ENCODE measurements at regions not wholly inside any gene's neighbourhood (a gene's known extent, or its start where the extent isn't known, plus 50 kb on each side); places are given as distances from the start of the nearest gene placed in this dataset.
A peak's percentile ranks its signal among the peaks of the same experiment; 100 is the strongest.
"Not testable (repeated sequence)": the region's sequence is repeated elsewhere in the genome, so short reads cannot be mapped to it uniquely, and the experiment has no call there.

GRCh38 chr14:88985654-88986053 lies 161.2 kb downstream of the TTC8 start:
- WGBS, 3 donors = 71 to 94% (median 91%) methylated on average over 1 of the region's 1 CpG
- H3K9me3 ChIP-seq = no peaks in the 10 kb centered on the region
- no peak overlapping the region for H3K4me3 ChIP-seq
- H3K4me1 ChIP-seq (ENCODE audit: insufficient read depth) = peaks cover 3% of the 10 kb centered on the region
- H3K27me3 ChIP-seq = no peaks in the 10 kb centered on the region
- no peaks in the 10 kb centered on the region for H3K36me3 ChIP-seq
- no peak overlapping the region for H3K27ac ChIP-seq
- intact Hi-C loops (cut with DNase I) = no loop called here
- no peak for TF ChIP-seq EP300 (IDR thresholded peaks at IDR 0.05)
- no peak for TF ChIP-seq POLR2A (IDR thresholded peaks at IDR 0.05)
- TF ChIP-seq, protein P1, sequence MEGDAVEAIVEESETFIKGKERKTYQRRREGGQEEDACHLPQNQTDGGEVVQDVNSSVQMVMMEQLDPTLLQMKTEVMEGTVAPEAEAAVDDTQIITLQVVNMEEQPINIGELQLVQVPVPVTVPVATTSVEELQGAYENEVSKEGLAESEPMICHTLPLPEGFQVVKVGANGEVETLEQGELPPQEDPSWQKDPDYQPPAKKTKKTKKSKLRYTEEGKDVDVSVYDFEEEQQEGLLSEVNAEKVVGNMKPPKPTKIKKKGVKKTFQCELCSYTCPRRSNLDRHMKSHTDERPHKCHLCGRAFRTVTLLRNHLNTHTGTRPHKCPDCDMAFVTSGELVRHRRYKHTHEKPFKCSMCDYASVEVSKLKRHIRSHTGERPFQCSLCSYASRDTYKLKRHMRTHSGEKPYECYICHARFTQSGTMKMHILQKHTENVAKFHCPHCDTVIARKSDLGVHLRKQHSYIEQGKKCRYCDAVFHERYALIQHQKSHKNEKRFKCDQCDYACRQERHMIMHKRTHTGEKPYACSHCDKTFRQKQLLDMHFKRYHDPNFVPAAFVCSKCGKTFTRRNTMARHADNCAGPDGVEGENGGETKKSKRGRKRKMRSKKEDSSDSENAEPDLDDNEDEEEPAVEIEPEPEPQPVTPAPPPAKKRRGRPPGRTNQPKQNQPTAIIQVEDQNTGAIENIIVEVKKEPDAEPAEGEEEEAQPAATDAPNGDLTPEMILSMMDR (IDR thresholded peaks at IDR 0.05) = no peak
- DNase-seq = no peak

DNA sequence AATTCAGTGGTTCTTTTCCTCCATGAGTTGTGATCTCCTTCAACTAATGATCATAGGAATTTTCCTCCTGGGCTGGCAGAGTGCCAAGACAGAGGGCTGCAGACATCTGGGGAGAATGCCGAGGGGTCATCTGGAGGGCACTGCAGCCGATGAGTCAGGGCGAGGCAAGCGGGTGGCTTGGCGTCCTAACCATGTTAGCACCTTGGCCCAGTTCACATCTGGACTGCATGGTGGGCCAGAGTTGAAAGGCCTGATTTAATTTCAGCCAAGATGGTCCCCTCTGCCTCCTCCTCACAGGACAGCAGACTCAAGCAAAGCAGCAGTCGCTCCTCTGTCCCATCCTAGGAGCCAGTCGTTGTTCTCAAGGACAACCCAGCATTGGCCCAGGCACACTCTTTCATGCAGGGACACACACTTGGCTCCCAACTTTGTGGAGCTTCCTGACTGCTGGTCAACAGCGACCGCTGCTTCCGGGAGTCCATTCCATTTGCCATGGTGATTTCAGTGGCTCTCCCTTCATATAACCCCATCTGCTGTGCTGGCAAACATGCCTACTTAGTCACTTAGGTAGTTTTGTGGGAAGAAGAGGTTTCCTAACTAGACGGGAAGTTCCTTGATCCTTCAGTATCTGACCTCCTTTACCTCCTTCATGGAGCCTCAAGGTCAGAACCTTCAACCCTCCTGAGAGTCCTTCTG lies 161.8 kb downstream of the TTC8 start:
- H3K27ac ChIP-seq = no peak overlapping the region
- TF ChIP-seq, protein P1 (IDR thresholded peaks at IDR 0.05) = no peak
- TF ChIP-seq POLR2A (IDR thresholded peaks at IDR 0.05) = no peak
- TF ChIP-seq EP300 (IDR thresholded peaks at IDR 0.05) = no peak
- no peak overlapping the region for H3K4me3 ChIP-seq
- WGBS, 3 donors = 27 to 53% (median 38%) methylated on average over 11 of the region's 11 CpGs
- peaks cover 3% of the 10 kb centered on the region for H3K4me1 ChIP-seq (ENCODE audit: insufficient read depth)
- DNase-seq = peak; percentile 20 to 45 (median 28)
- H3K27me3 ChIP-seq = no peaks in the 10 kb centered on the region
- no peaks in the 10 kb centered on the region for H3K9me3 ChIP-seq
- H3K36me3 ChIP-seq = no peaks in the 10 kb centered on the region
- intact Hi-C loops (cut with DNase I) = no loop called here

GRCh38 chr14:88986908-88987307 lies 162.5 kb downstream of the TTC8 start:
- H3K9me3 ChIP-seq; H3K27ac ChIP-seq; H3K4me1 ChIP-seq (ENCODE audit: insufficient read depth); H3K4me3 ChIP-seq; intact Hi-C loops (cut with DNase I); H3K27me3 ChIP-seq; H3K36me3 ChIP-seq; DNase-seq: not testable (repeated sequence)
- WGBS, 3 donors = 71 to 78% (median 77%) methylated on average over 2 of the region's 2 CpGs

- H3K4me1 ChIP-seq (ENCODE audit: insufficient read depth) = peaks cover 3% of the 10 kb centered on the region
- WGBS, 3 donors = 89 to 92% (median 90%) methylated on average over 2 of the region's 2 CpGs
- DNase-seq = no peak
- no peaks in the 10 kb centered on the region for H3K9me3 ChIP-seq
- intact Hi-C loops (cut with DNase I) = no loop called here
- H3K27ac ChIP-seq = no peak overlapping the region
- H3K4me3 ChIP-seq = no peak overlapping the region
- no peak for TF ChIP-seq EP300 (IDR thresholded peaks at IDR 0.05)
- TF ChIP-seq, protein P1 (IDR thresholded peaks at IDR 0.05) = no peak
- no peak for TF ChIP-seq POLR2A (IDR thresholded peaks at IDR 0.05)
- H3K36me3 ChIP-seq = no peaks in the 10 kb centered on the region
- no peaks in the 10 kb centered on the region for H3K27me3 ChIP-seq
Observed at GRCh38 chr14:88987516-88987915, 163.1 kb downstream of the TTC8 start.

GRCh38 chr14:88989911-88990310 lies 165.5 kb downstream of the TTC8 start:
- TF ChIP-seq EP300 (IDR thresholded peaks at IDR 0.05) (no peak), POLR2A (IDR thresholded peaks at IDR 0.05) (no peak)
- TF ChIP-seq, protein P1 (IDR thresholded peaks at IDR 0.05) = no peak
- no peaks in the 10 kb centered on the region for H3K9me3 ChIP-seq
- intact Hi-C loops (cut with DNase I) = no loop called here
- H3K4me3 ChIP-seq = no peak overlapping the region
- no peaks in the 10 kb centered on the region for H3K27me3 ChIP-seq
- no peak overlapping the region for H3K27ac ChIP-seq
- no peak for DNase-seq
- WGBS, 3 donors = 88 to 94% (median 90%) methylated on average over 1 of the region's 1 CpG
- H3K4me1 ChIP-seq (ENCODE audit: insufficient read depth) = peaks cover 3% of the 10 kb centered on the region
- H3K36me3 ChIP-seq = no peaks in the 10 kb centered on the region

Measured in ovary (tissue), 7 donors.